Stimulated activated CD8-positive, alpha-beta memory T cell treated with anti-CD3 and anti-CD28 coated beads, Interleukin-15, amount 100 ng/mL, for 48 hours (primary cell): ENCODE measurements at regions not wholly inside any gene's neighbourhood (a gene's known extent, or its start where the extent isn't known, plus 50 kb on each side); places are given as distances from the start of the nearest gene placed in this dataset.
"Not testable (repeated sequence)": the region's sequence is repeated elsewhere in the genome, so short reads cannot be mapped to it uniquely, and the experiment has no call there.

Experiments used
- DNase-seq, 2 donors: peaks; one replicate each; pipeline ENCODE4 v3.0.0-alpha.2; 2020; ENCODE audit warnings: low read depth in 2 of 2

DNA sequence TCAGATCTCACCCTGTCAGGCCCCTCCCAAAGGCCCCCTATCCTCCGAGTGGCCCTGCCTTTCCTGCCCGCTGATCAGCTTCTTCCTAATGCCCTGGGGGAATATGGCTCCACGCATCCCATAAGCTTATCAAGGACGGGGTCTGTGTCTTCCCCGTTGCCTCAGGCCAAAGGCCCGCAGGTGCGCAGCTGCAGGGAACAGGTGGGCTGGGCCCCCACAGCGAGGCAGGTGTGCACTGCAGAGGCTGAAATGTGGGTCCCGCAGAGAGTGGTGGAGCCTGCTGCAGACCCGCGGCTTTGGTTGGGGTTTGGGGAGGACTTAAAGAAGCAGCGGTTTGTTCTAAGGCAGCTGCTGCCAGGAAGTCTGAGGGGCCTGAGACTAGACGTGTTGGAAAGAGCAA is 220.8 kb upstream of the TCERG1L start:
- DNase-seq: no peak

DNA sequence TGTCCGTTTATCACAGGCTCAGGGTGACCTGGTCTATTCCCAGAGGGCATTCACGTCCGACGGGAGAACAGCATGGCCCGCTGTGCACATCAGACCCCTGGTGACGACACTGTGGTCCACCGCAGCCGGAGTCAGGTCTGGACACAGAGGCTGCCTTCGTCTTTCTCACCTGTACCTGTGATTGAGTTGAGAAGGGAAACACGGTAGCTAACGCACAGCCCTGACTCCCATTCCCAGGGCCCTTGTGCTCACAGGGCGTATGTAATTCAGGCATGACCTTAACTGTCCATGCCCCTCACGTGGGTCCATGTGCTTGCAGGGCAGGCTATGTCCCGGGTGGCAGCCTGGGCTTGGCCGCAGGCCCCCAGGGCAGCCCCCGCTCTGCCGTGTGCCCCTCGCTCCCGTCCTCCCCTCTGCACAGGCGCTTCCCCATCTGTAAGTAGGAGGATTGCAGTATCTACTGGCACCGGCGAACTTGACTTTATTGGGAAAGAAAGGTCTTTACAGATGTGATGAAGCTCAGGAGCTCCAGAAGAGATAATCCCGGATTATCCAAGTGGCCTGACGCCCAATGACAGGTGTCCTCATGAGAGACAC is 221.3 kb upstream of the TCERG1L start:
- no peak for DNase-seq

GRCh38 chr10:131533846-131534526 is 222.5 kb upstream of the TCERG1L start:
- DNase-seq: no peak

- DNase-seq: no peak
Measured at GRCh38 chr10:131534836-131535235, 223.3 kb upstream of the TCERG1L start.

DNA sequence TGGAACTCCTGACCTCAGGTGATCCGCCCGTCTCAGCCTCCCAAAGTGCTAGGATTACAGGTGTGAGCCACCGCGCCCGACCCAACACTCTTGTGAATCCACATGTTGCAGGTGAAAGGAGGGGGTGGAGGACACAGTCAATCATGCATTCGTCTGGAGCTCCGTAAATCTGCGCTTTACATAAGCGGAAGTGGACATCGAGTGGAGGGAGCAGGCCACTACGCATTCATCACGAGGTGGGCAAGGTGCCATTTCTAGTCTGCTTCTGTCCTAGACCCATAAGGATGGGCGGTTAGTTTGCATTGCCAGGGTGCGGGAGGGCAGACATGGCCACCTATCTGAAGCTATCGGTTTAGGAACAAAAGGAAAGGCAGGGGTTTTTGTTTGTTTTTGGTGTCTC is 225.2 kb upstream of the TCERG1L start:
- DNase-seq: no peak

DNA sequence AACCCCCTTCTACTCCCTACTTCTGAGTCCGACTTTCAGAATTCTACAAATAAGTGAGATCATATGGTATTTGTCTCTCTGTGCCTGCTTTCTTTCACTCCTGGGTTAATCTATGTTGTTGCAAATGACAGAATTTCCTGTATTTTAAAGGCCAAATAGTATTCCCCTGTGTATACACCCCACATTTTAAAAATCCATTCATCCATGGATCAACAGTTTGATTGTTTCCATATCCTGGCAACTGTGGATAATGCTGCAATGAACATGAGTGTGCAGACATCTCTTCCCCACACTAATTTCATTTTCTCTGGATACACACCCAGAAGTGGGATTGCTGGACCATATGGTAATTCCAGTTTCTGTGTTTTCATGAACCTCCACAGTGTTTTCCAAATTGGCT is 225.8 kb upstream of the TCERG1L start:
- DNase-seq: no peak

DNA sequence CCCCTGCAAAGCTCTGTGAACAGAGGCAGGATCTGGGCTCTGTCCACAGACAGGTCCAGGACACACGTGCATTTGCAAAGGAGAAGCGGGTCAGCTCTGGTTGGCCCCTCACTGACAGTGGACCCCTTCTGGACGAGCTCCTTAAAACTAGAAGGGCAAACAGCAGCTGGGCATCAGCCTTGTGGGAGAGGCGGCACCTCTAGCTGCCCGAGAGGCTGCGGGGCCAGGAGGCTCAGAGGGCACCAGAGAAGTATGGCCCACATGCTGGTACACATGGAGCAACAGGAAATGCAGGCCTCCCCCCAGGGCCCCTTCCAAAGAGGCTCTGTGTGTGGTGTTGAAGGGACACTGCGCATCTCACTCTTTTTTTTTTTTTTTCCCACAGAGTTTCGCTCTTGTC is 233.0 kb upstream of the TCERG1L start:
- no peak for DNase-seq

DNA sequence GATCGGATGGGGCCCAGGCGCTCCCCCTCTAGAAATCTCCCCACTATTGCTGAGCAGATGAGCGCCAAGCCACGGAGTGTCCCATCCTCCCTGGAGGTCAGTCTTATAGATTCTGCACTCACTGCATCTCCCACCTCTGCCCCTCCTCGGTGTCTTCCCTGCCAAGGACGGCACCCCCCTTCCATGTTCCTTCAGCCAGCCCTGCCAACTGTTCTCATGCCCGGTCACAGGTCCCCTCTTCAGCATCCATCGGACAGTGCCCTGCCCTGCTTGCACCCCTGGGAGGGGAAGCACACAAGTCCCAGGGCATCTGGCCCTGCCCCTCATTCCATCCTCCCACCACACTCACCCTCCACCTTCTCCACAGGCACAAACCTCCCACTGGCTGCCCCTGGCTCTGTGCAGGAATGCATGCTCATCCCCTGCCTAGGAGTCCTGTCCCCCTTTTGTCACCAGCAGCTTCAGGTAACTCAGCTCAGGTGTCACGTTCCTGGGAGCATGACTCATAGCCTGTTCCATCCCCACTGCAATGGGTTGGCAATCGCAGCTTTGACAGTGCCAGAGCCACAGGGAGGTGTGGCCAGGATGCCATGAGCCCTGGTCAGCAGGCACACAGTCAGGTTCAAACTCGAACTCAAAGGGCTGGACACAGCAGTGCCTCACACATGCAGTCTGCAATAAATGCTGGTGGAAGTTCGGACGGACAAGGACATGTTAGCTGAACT is 234.7 kb upstream of the TCERG1L start:
- DNase-seq: no peak

- DNase-seq: no peak
Measured at GRCh38 chr10:131547129-131547799, 235.7 kb upstream of the TCERG1L start.

DNA sequence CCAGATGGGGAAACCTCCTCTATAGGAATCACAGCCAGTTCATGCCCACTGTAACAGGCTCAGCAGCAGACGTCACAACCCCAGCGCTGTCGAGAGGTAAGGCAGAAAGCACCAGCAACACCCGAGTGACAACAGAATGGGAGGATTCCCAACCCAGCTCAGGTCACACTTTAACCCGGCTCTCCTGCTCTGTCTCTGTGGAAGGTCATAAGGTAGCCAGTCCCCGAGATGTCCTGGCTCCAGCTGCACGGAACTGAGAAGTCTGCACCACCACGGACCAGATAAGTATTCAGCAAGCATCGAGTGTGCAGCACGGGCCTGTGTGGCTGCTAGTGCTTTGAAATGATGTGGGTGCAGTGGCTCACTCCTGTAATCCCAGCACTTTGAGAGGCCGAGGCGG is 236.7 kb upstream of the TCERG1L start:
- no peak for DNase-seq

GRCh38 chr10:131549116-131549515 is 237.6 kb upstream of the TCERG1L start:
- DNase-seq: no peak

GRCh38 chr10:131553121-131553520 is 241.6 kb upstream of the TCERG1L start:
- DNase-seq: no peak

GRCh38 chr10:131553581-131553980 is 242.1 kb upstream of the TCERG1L start:
- DNase-seq: no peak

GRCh38 chr10:131554821-131555220 is 243.3 kb upstream of the TCERG1L start:
- no peak for DNase-seq

GRCh38 chr10:131555406-131555805 is 243.9 kb upstream of the TCERG1L start:
- DNase-seq: no peak

GRCh38 chr10:131556061-131556896 is 244.8 kb upstream of the TCERG1L start:
- no peak for DNase-seq

- DNase-seq: no peak
Measured at GRCh38 chr10:131556897-131557495, 245.5 kb upstream of the TCERG1L start.

DNA sequence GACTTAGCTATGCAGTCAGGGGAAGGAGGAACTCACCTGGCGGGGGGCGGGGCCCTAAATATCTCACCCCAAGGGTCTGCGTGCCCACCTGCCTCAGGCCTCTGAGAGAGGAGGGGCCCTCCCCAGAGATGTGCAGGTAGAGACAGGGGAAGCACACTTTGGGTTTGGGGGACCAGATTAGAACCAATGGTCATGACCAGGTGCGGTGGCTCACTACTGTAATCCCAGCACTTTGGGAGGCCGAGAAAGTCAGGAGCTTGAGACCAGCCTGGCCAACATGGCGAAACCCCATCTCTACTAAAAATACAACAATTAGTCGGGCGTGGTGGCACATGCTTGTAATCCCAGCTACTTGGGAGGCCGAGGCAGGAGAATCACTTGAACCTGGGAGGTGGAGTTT is 246.4 kb upstream of the TCERG1L start:
- not testable (repeated sequence) for DNase-seq

DNA sequence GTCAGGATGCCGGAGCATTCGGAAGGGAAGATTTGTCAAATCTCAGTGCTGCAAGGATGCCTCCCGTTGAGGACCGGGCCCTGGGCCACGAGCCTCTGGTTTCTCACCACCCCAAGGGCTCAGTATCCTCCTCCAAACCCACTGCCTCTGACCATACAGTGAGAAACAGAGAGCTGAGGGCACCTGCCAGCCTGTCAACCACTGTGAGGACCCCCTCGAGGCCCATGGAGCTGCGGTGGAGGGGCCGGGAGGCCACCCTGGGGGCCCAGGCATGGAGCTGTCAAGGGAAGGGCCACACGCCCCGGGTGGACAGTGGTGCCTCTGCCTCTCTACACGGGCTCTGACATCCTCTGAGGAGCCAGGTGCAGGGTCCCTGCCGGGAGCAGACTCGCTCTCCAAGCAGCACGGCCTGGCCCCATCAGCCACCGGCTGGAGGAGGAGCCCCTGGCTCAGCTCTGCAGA is 248.0 kb upstream of the TCERG1L start:
- DNase-seq: no peak

GRCh38 chr10:131560166-131560565 is 248.6 kb upstream of the TCERG1L start:
- DNase-seq: no peak

DNA sequence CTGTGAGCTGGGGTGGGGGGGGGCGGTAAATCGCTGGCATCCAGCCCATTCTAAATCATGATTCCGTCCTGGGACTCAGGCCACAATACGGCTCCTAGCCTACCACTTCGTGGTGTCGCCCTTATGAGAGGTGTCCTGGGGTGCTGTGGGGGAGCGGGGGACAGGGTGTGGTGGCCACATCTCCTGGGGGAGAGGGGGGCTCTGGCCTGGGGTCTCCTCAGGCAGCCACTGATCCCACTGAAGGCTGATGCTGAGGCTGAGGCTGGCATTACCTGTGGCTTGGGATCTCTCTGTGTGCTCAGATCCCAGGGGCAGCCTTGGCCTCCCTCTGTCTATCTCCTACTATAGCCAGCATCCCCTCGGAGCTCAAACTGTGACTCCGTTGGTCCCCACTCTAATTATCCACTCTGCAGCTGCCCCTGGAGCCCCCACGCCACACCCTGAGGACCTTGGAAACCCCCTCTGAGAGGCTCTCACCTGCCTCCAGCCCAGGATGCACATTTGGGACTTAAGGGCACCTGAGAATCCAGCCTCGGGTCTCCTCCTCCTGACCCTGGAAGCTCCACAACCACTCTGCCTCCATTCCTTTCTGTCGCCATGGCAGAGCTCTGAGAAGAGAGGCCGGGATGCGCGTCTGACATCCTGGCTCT is 249.3 kb upstream of the TCERG1L start:
- DNase-seq: no peak
